ENCODE measurements at regions not wholly inside any gene's neighbourhood (a gene's known extent, or its start where the extent isn't known, plus 50 kb on each side); places are given as distances from the start of the nearest gene placed in this dataset.

- no peak for TF ChIP-seq JUN (IDR thresholded peaks at IDR 0.05; ENCODE audit: low read depth, low read length)
- no peak for TF ChIP-seq EZH2 (IDR thresholded peaks at IDR 0.05; ENCODE audit: low read depth, low read length, severe bottlenecking)
Measured at GRCh38 chr5:130321931-130322330, 417.7 kb downstream of the CHSY3 start (continued).

Measured in H1 (cell line).